Upper lobe of right lung (tissue), 1 donor: ENCODE measurements at regions not wholly inside any gene's neighbourhood (a gene's known extent, or its start where the extent isn't known, plus 50 kb on each side); places are given as distances from the start of the nearest gene placed in this dataset.

ENCODE experiments used
- ATAC-seq: fragments of 200-7000 bp; cut with Tn5 transposase; one replicate; pipeline ENCODE4 v1.9.1; 2020; ENCODE audit warnings: mild to moderate bottlenecking, moderate library complexity
- DNase-seq: peaks from one replicate; pipeline ENCODE4 v3.0.0-alpha.2; 2020
- H3K27ac ChIP-seq: fragments of 200-600 bp; one replicate; pipeline ENCODE4 v1.8.0; 2022
- H3K27me3 ChIP-seq: fragments of 200-600 bp; one replicate; pipeline ENCODE4 v1.8.0; 2022; ENCODE audit warnings: mild to moderate bottlenecking
- H3K36me3 ChIP-seq: fragments of 200-600 bp; one replicate; pipeline ENCODE4 v1.8.0; 2022
- H3K4me1 ChIP-seq: fragments of 200-600 bp; one replicate; pipeline ENCODE4 v1.8.0; 2022
- H3K4me3 ChIP-seq: fragments of 200-600 bp; one replicate; pipeline ENCODE4 v1.8.0; 2022; ENCODE audit warnings: mild to moderate bottlenecking
- H3K9me3 ChIP-seq: fragments of 200-600 bp; one replicate; pipeline ENCODE4 v1.8.0; 2022
- intact Hi-C: fragments of 100-400 bp; cut with DNase I; formaldehyde crosslinking; loops from one replicate; pipeline ENCODE4 v1.11.0; 2022
- TF ChIP-seq, protein P1 (sequence below): fragments of 200-600 bp; IDR thresholded peaks from one replicate; pipeline ENCODE4 v1.8.0; 2022; ENCODE audit warnings: antibody characterized with exemption
- donor health status: DM: no; HTN: yes; CAD: no; lungs with severe emphysema.

DNA sequence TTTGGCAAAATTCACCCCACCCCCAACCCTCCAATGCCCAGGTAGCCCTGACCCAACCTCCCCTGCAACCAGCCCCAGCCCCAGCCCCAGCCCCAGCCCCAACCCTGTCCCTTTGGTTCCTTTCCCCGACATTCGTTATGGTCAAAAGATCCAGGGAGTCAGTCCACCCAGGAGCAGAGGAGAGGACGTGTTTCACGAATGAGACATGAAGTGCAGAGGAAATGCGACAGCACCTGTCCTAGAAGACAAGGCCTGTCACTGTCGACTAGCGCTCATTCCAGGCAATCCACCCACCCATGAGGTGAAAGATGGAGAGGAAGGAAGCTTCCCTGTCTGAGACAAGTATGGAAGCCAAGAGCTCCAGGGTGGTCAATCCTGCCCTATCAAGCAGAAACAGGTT lies 485.0 kb downstream of the SPATA31A7 start:
- DNase-seq (no peak), ATAC-seq (no peak)
- no peaks in the 10 kb centered on the region for H3K4me1 ChIP-seq
- no peaks in the 10 kb centered on the region for H3K9me3 ChIP-seq
- TF ChIP-seq, protein P1, sequence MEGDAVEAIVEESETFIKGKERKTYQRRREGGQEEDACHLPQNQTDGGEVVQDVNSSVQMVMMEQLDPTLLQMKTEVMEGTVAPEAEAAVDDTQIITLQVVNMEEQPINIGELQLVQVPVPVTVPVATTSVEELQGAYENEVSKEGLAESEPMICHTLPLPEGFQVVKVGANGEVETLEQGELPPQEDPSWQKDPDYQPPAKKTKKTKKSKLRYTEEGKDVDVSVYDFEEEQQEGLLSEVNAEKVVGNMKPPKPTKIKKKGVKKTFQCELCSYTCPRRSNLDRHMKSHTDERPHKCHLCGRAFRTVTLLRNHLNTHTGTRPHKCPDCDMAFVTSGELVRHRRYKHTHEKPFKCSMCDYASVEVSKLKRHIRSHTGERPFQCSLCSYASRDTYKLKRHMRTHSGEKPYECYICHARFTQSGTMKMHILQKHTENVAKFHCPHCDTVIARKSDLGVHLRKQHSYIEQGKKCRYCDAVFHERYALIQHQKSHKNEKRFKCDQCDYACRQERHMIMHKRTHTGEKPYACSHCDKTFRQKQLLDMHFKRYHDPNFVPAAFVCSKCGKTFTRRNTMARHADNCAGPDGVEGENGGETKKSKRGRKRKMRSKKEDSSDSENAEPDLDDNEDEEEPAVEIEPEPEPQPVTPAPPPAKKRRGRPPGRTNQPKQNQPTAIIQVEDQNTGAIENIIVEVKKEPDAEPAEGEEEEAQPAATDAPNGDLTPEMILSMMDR: no peak
- H3K27me3 ChIP-seq: no peaks in the 10 kb centered on the region
- no peak overlapping the region for H3K4me3 ChIP-seq
- no peak overlapping the region for H3K27ac ChIP-seq
- no peaks in the 10 kb centered on the region for H3K36me3 ChIP-seq
- intact Hi-C loops: no loop called here
